ENCODE measurements at regions not wholly inside any gene's neighbourhood (a gene's known extent, or its start where the extent isn't known, plus 50 kb on each side); places are given as distances from the start of the nearest gene placed in this dataset.

DNA sequence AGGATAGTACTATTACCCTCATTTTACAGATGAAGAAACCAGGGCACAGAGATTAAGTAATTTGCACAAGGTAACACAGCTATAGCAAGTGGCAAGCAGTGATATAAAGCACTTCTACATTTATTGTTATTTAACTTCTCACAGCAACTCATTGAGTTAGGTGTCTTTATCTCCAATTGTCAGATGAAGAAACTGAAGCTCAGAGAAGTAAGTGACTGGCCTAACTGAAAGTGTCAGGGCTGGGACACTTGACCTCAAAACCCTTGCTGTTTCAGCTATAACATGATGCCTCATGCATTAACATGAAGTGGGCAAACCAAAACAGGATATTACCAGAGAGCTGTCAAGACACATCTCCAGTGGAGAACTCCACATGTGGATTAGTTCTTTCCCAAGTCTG lies 65.8 kb upstream of the LEKR1 start:
- Mint-ChIP-seq H3K36me3 (ENCODE audit: low read depth, unreplicated experiment) (no peaks in the 10 kb centered on the region), H3K9me3 (ENCODE audit: unreplicated experiment) (no peaks in the 10 kb centered on the region), H3K27ac (ENCODE audit: unreplicated experiment) (no peak overlapping the region), H3K4me1 (ENCODE audit: unreplicated experiment) (peaks cover 2% of the 10 kb centered on the region), H3K27me3 (ENCODE audit: unreplicated experiment) (peaks cover 1% of the 10 kb centered on the region), H3K4me3 (ENCODE audit: unreplicated experiment) (no peak overlapping the region)
- TF ChIP-seq CTCF (IDR thresholded peaks at IDR 0.05; ENCODE audit: unreplicated experiment): no peak
- no peak for DNase-seq (ENCODE audit: low spot score)

GRCh38 chr3:156761007-156761406 lies 65.1 kb upstream of the LEKR1 start:
- H3K4me1 Mint-ChIP-seq (ENCODE audit: unreplicated experiment): peaks cover 2% of the 10 kb centered on the region
- H3K27ac Mint-ChIP-seq (ENCODE audit: unreplicated experiment): no peak overlapping the region
- TF ChIP-seq CTCF (IDR thresholded peaks at IDR 0.05; ENCODE audit: unreplicated experiment): no peak
- peaks cover 1% of the 10 kb centered on the region for H3K27me3 Mint-ChIP-seq (ENCODE audit: unreplicated experiment)
- no peaks in the 10 kb centered on the region for H3K36me3 Mint-ChIP-seq (ENCODE audit: low read depth, unreplicated experiment)
- DNase-seq (ENCODE audit: low spot score): no peak
- no peak overlapping the region for H3K4me3 Mint-ChIP-seq (ENCODE audit: unreplicated experiment)
- H3K9me3 Mint-ChIP-seq (ENCODE audit: unreplicated experiment): no peaks in the 10 kb centered on the region

DNA sequence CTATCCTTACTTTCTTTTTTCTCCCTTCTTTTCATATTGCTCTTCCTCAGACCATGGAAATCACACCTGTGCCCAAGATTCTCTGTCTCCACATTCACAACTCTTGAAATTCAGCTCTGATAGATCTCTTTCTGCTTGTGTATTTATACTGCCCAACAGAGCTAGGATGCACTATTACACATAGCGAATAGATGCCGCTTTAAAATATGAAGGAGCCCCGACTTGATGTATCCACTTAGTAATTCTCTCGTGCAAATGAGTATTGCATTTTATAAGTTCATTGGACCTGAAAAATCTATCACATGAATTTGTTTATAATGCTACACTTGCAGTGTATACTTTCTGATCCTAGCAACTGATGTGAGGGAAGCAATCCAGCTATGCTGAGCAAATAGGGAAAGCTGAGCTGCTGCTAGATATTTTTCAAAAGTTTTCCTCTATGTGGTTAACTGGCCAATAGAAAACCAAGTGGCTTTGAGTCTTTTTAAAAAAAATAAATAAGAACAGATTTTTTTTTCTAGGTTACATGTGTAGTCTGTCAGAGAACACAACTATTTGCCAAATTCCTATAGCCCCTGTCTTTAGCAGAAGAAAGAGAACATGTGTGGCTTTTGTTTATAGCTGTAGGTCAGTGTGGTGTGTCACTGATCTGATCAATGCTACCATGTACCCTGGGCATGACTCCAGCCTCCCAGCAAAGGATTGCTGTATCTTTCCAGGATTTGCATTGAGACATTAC lies 64.3 kb upstream of the LEKR1 start:
- Mint-ChIP-seq H3K36me3 (ENCODE audit: low read depth, unreplicated experiment) (no peaks in the 10 kb centered on the region), H3K4me3 (ENCODE audit: unreplicated experiment) (no peak overlapping the region), H3K27ac (ENCODE audit: unreplicated experiment) (no peak overlapping the region), H3K27me3 (ENCODE audit: unreplicated experiment) (peaks cover 1% of the 10 kb centered on the region), H3K4me1 (ENCODE audit: unreplicated experiment) (peaks cover 4% of the 10 kb centered on the region), H3K9me3 (ENCODE audit: unreplicated experiment) (no peaks in the 10 kb centered on the region)
- no peak for TF ChIP-seq CTCF (IDR thresholded peaks at IDR 0.05; ENCODE audit: unreplicated experiment)
- no peak for DNase-seq (ENCODE audit: low spot score)

GRCh38 chr3:156762631-156763185 lies 63.4 kb upstream of the LEKR1 start:
- no peaks in the 10 kb centered on the region for H3K36me3 Mint-ChIP-seq (ENCODE audit: low read depth, unreplicated experiment)
- no peak overlapping the region for H3K4me3 Mint-ChIP-seq (ENCODE audit: unreplicated experiment)
- no peak for TF ChIP-seq CTCF (IDR thresholded peaks at IDR 0.05; ENCODE audit: unreplicated experiment)
- no peak overlapping the region for H3K27ac Mint-ChIP-seq (ENCODE audit: unreplicated experiment)
- H3K27me3 Mint-ChIP-seq (ENCODE audit: unreplicated experiment): peaks cover 1% of the 10 kb centered on the region
- no peaks in the 10 kb centered on the region for H3K9me3 Mint-ChIP-seq (ENCODE audit: unreplicated experiment)
- H3K4me1 Mint-ChIP-seq (ENCODE audit: unreplicated experiment): peaks cover 5% of the 10 kb centered on the region
- no peak for DNase-seq (ENCODE audit: low spot score)

DNA sequence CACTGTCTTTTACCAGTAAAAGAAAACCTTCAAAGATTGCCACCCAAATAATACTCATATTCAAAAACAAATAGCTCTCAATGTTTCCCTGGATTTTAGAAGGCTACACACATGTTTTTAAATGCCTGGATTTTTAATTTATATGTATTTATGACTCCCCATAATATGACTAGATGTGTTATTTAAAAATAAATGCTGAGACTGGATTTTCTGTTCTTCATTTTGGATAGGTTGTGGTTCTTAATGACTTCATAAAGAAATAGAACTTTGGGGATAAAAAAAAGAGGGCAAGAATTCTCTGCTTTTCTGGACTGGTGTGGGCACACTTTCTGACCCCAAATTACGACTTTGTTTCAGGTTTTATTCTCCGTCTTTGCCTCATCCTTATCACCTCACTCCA lies 62.8 kb upstream of the LEKR1 start:
- Mint-ChIP-seq H3K36me3 (ENCODE audit: low read depth, unreplicated experiment) (no peaks in the 10 kb centered on the region), H3K9me3 (ENCODE audit: unreplicated experiment) (no peaks in the 10 kb centered on the region), H3K27ac (ENCODE audit: unreplicated experiment) (no peak overlapping the region), H3K27me3 (ENCODE audit: unreplicated experiment) (peaks cover 1% of the 10 kb centered on the region), H3K4me1 (ENCODE audit: unreplicated experiment) (peaks cover 5% of the 10 kb centered on the region), H3K4me3 (ENCODE audit: unreplicated experiment) (no peak overlapping the region)
- no peak for TF ChIP-seq CTCF (IDR thresholded peaks at IDR 0.05; ENCODE audit: unreplicated experiment)
- DNase-seq (ENCODE audit: low spot score): no peak
